ENCODE measurements at regions not wholly inside any gene's neighbourhood (a gene's known extent, or its start where the extent isn't known, plus 50 kb on each side); places are given as distances from the start of the nearest gene placed in this dataset.

DNA sequence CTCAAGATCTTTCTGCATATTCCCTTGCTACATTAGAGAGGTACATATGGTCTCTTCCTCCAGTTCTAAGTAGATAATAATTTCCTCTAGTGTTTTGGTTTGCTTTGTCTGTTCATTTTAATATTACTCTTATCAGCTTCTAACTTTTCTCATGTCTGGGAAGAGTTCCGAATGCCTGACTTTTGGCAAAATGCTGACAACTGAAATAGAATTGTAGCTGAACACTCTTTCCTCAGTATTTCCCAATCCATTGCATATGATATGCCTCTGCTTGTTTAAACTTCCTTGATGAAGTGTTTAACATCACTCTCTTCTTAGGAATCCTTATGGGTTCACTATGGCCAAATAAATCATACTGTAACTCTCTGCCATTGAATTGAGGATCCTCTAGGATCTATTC, 1510.1 kb downstream of the MRPL39 start (continued):
- TF ChIP-seq, protein P1, sequence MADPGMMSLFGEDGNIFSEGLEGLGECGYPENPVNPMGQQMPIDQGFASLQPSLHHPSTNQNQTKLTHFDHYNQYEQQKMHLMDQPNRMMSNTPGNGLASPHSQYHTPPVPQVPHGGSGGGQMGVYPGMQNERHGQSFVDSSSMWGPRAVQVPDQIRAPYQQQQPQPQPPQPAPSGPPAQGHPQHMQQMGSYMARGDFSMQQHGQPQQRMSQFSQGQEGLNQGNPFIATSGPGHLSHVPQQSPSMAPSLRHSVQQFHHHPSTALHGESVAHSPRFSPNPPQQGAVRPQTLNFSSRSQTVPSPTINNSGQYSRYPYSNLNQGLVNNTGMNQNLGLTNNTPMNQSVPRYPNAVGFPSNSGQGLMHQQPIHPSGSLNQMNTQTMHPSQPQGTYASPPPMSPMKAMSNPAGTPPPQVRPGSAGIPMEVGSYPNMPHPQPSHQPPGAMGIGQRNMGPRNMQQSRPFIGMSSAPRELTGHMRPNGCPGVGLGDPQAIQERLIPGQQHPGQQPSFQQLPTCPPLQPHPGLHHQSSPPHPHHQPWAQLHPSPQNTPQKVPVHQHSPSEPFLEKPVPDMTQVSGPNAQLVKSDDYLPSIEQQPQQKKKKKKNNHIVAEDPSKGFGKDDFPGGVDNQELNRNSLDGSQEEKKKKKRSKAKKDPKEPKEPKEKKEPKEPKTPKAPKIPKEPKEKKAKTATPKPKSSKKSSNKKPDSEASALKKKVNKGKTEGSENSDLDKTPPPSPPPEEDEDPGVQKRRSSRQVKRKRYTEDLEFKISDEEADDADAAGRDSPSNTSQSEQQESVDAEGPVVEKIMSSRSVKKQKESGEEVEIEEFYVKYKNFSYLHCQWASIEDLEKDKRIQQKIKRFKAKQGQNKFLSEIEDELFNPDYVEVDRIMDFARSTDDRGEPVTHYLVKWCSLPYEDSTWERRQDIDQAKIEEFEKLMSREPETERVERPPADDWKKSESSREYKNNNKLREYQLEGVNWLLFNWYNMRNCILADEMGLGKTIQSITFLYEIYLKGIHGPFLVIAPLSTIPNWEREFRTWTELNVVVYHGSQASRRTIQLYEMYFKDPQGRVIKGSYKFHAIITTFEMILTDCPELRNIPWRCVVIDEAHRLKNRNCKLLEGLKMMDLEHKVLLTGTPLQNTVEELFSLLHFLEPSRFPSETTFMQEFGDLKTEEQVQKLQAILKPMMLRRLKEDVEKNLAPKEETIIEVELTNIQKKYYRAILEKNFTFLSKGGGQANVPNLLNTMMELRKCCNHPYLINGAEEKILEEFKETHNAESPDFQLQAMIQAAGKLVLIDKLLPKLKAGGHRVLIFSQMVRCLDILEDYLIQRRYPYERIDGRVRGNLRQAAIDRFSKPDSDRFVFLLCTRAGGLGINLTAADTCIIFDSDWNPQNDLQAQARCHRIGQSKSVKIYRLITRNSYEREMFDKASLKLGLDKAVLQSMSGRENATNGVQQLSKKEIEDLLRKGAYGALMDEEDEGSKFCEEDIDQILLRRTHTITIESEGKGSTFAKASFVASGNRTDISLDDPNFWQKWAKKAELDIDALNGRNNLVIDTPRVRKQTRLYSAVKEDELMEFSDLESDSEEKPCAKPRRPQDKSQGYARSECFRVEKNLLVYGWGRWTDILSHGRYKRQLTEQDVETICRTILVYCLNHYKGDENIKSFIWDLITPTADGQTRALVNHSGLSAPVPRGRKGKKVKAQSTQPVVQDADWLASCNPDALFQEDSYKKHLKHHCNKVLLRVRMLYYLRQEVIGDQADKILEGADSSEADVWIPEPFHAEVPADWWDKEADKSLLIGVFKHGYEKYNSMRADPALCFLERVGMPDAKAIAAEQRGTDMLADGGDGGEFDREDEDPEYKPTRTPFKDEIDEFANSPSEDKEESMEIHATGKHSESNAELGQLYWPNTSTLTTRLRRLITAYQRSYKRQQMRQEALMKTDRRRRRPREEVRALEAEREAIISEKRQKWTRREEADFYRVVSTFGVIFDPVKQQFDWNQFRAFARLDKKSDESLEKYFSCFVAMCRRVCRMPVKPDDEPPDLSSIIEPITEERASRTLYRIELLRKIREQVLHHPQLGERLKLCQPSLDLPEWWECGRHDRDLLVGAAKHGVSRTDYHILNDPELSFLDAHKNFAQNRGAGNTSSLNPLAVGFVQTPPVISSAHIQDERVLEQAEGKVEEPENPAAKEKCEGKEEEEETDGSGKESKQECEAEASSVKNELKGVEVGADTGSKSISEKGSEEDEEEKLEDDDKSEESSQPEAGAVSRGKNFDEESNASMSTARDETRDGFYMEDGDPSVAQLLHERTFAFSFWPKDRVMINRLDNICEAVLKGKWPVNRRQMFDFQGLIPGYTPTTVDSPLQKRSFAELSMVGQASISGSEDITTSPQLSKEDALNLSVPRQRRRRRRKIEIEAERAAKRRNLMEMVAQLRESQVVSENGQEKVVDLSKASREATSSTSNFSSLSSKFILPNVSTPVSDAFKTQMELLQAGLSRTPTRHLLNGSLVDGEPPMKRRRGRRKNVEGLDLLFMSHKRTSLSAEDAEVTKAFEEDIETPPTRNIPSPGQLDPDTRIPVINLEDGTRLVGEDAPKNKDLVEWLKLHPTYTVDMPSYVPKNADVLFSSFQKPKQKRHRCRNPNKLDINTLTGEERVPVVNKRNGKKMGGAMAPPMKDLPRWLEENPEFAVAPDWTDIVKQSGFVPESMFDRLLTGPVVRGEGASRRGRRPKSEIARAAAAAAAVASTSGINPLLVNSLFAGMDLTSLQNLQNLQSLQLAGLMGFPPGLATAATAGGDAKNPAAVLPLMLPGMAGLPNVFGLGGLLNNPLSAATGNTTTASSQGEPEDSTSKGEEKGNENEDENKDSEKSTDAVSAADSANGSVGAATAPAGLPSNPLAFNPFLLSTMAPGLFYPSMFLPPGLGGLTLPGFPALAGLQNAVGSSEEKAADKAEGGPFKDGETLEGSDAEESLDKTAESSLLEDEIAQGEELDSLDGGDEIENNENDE (IDR thresholded peaks at IDR 0.05; ENCODE audit: insufficient replicate concordance, low read length) = no peak
